Endothelial cell of umbilical vein (primary cell): ENCODE measurements at regions not wholly inside any gene's neighbourhood (a gene's known extent, or its start where the extent isn't known, plus 50 kb on each side); places are given as distances from the start of the nearest gene placed in this dataset.

Experiments
- BruUV-seq: library from RNA; stranded (reverse); fragments of 400-500 nt; replicated peaks from 2 replicates; lab custom pipeline; 2021; lab: Mats Ljungman, UMichigan
- CTCF ChIA-PET: fragments of 300-600, 350-600 bp; sonication (Branson Sonifier 250); formaldehyde crosslinking; loops from one replicate; lab custom pipeline; 2021; ENCODE audit warnings: antibody characterized with exemption, inconsistent platforms; lab: Charles Lee
- POLR2A ChIA-PET: fragments of 300-600, 350-600 bp; sonication (Branson Sonifier 250); formaldehyde crosslinking; loops from one replicate; lab custom pipeline; 2021; ENCODE audit warnings: antibody characterized with exemption, inconsistent platforms; lab: Charles Lee
- DNase-seq: peaks from one replicate; pipeline ENCODE4 v3.0.0-alpha.2; 2011; ENCODE audit warnings: low read depth, low spot score
- FAIRE-seq: peaks from 2 replicates; lab custom pipeline; 2011; peaks lifted over from hg19 to GRCh38; lab: Jason Lieb, UNC
- H2AFZ ChIP-seq: 2 replicates; pipeline ENCODE4 v1.6.0; 2012; ENCODE audit warnings: low read depth, low read length, control low read depth, inconsistent platforms
- H3K27ac ChIP-seq: 2 replicates; pipeline ENCODE4 v1.5.1; 2011; ENCODE audit warnings: low read depth, mild to moderate bottlenecking, control low read depth, low read length, moderate library complexity; ENCODE audit not compliant: insufficient read depth
- H3K27me3 ChIP-seq, 2 experiments: 2 replicates each; pipeline versions ENCODE4 v1.6.0 to v1.6.1; 2011; ENCODE audit warnings: low read length in 2 of 2, mixed read lengths in 1 of 2; ENCODE audit not compliant: control insufficient read depth in 2 of 2, insufficient read depth in 2 of 2
- H3K36me3 ChIP-seq, 2 experiments: 2 replicates in 1 of 2; 3 replicates in 1 of 2; pipeline ENCODE4 v1.5.1; 2011; ENCODE audit warnings: low read length in 2 of 2, mild to moderate bottlenecking in 1 of 2, moderate library complexity in 1 of 2; ENCODE audit not compliant: control insufficient read depth in 2 of 2, insufficient read depth in 2 of 2; ENCODE audit errors: extremely low read depth in 1 of 2
- H3K4me1 ChIP-seq: 3 replicates; pipeline ENCODE4 v1.5.1; 2011; ENCODE audit warnings: mild to moderate bottlenecking, low read length; ENCODE audit not compliant: control insufficient read depth, insufficient read depth; ENCODE audit errors: extremely low read depth
- H3K4me2 ChIP-seq: 2 replicates; pipeline ENCODE4 v1.6.1; 2011; ENCODE audit warnings: low read length, control low read depth, mixed read lengths; ENCODE audit not compliant: insufficient read depth
- H3K4me3 ChIP-seq, 3 experiments: fragments of 200-600 bp in 1 of 3; sonication (generic), shearing (Covaris generic) in 1 of 3; replicated peaks in 1 of 3; 2 replicates each; pipeline ENCODE4 v1.5.1; 2011 to 2016; ENCODE audit warnings: control low read depth in 3 of 3, low read length in 3 of 3, mild to moderate bottlenecking in 2 of 3, inconsistent platforms in 1 of 3, low read depth in 1 of 3, moderate library complexity in 1 of 3; ENCODE audit not compliant: insufficient read depth in 1 of 3
- H3K79me2 ChIP-seq: 2 replicates; pipeline ENCODE4 v1.6.0; 2012; ENCODE audit warnings: low read length, inconsistent platforms; ENCODE audit not compliant: control insufficient read depth, insufficient read depth
- H3K9ac ChIP-seq: replicated peaks from 2 replicates; pipeline ENCODE3; 2011; ENCODE audit warnings: low read length, control low read depth; ENCODE audit not compliant: insufficient read depth; ENCODE audit errors: extremely low read depth
- H3K9me1 ChIP-seq: replicated peaks from 3 replicates; pipeline ENCODE4 v1.6.0; 2011; ENCODE audit warnings: mild to moderate bottlenecking, low read length; ENCODE audit not compliant: control insufficient read depth, insufficient read depth; ENCODE audit errors: extremely low read depth
- H3K9me3 ChIP-seq: replicated peaks from 2 replicates; pipeline ENCODE4 v1.5.1; 2012; ENCODE audit warnings: low read length, inconsistent platforms; ENCODE audit not compliant: control insufficient read depth, insufficient read depth
- H4K20me1 ChIP-seq: replicated peaks from 2 replicates; pipeline ENCODE3; 2011; ENCODE audit warnings: mild to moderate bottlenecking, low read length; ENCODE audit not compliant: control insufficient read depth, insufficient read depth; ENCODE audit errors: extremely low read depth
- CTCF ChIP-seq, 2 donors: IDR thresholded peaks; 1 replicate in 1 of 2; 2 replicates in 1 of 2; pipeline ENCODE4 v1.5.1; 2011; ENCODE audit warnings: low read length in 2 of 2, mild to moderate bottlenecking in 2 of 2, moderate library complexity in 2 of 2, control low read depth in 1 of 2, inconsistent platforms in 1 of 2, low read depth in 1 of 2; ENCODE audit not compliant: insufficient read depth in 1 of 2; ENCODE audit errors: extremely low read depth in 1 of 2
- EZH2 ChIP-seq: IDR thresholded peaks from 2 replicates; pipeline ENCODE4 v1.6.1; 2012; ENCODE audit warnings: borderline replicate concordance, low read depth, mild to moderate bottlenecking, moderate library complexity, low read length, inconsistent platforms; ENCODE audit not compliant: severe bottlenecking
- FOS ChIP-seq: IDR thresholded peaks from 2 replicates; pipeline ENCODE4 v1.6.1; 2011; ENCODE audit warnings: mild to moderate bottlenecking, low read length, moderate library complexity, borderline replicate concordance; ENCODE audit not compliant: insufficient read depth
- GATA2 ChIP-seq: IDR thresholded peaks from 2 replicates; pipeline ENCODE4 v1.7.0; 2011; ENCODE audit warnings: low read depth, mild to moderate bottlenecking, moderate library complexity, mixed read lengths, low read length; ENCODE audit not compliant: insufficient read length, insufficient read depth
- JUN ChIP-seq: IDR thresholded peaks from 2 replicates; pipeline ENCODE4 v1.6.1; 2011; ENCODE audit warnings: borderline replicate concordance, low read depth; ENCODE audit not compliant: insufficient read length, insufficient read depth
- MAX ChIP-seq: IDR thresholded peaks from 2 replicates; pipeline ENCODE4 v1.6.1; 2011; ENCODE audit not compliant: insufficient read depth, insufficient read length
- MYC ChIP-seq: IDR thresholded peaks from one replicate; pipeline ENCODE4 v1.6.1; 2011; ENCODE audit warnings: mild to moderate bottlenecking, low read depth, low read length
- POLR2A ChIP-seq: IDR thresholded peaks from 2 replicates; pipeline ENCODE4 v1.6.1; 2012; ENCODE audit warnings: low read depth, mild to moderate bottlenecking, control low read depth, low read length
- POLR2AphosphoS5 ChIP-seq: IDR thresholded peaks from 2 replicates; pipeline ENCODE4 v1.6.1; 2012; ENCODE audit warnings: low read depth, mild to moderate bottlenecking, control low read depth, low read length, moderate library complexity; ENCODE audit not compliant: insufficient read depth
- dilution Hi-C: fragments of 300-500 bp; cut with MboI; formaldehyde crosslinking; loops from one replicate; pipeline ENCODE4 v1.15.0; 2019; ENCODE audit warnings: low sequenced_read_pairs; ENCODE audit not compliant: extremely low pct_ligation_motif_present
- intact Hi-C: fragments of 100-400 bp; cut with micrococcal nuclease; formaldehyde crosslinking; loops from one replicate; pipeline ENCODE4 v1.10.0; 2022

GRCh38 chr18:1037776-1038175 is 133.1 kb downstream of the ADCYAP1 start:
- Histone ChIP-seq H2AFZ (no peak overlapping the region), H3K27me3 (no peaks in the 10 kb centered on the region), H3K27ac (no peak overlapping the region), H3K79me2 (no peaks in the 10 kb centered on the region), H3K36me3 (no peaks in the 10 kb centered on the region), H3K9me3 (no peaks in the 10 kb centered on the region), H4K20me1 (no peaks in the 10 kb centered on the region), H3K4me1 (no peaks in the 10 kb centered on the region), H3K9ac (no peak overlapping the region), H3K4me2 (no peak overlapping the region), H3K9me1 (no peaks in the 10 kb centered on the region), H3K4me3 (no peak overlapping the region)
- ChIA-PET POLR2A (no interaction called here), CTCF (no interaction called here)
- dilution Hi-C loops (no loop called here), intact Hi-C loops (no loop called here)
- DNase-seq (no peak), FAIRE-seq (no peak)
- TF ChIP-seq MYC (no peak), JUN (no peak), GATA2 (no peak), MAX (no peak), CTCF (IDR thresholded peaks at IDR 0.05; ENCODE audit: extremely low read depth in 1 of 2, insufficient read depth in 1 of 2, low read depth in 1 of 2, low read length in 2 of 2) (no peak), POLR2AphosphoS5 (no peak), FOS (no peak), EZH2 (no peak), POLR2A (no peak)
- no TSS peak for BruUV-seq
